ENCODE measurements at regions not wholly inside any gene's neighbourhood (a gene's known extent, or its start where the extent isn't known, plus 50 kb on each side); places are given as distances from the start of the nearest gene placed in this dataset.

DNA sequence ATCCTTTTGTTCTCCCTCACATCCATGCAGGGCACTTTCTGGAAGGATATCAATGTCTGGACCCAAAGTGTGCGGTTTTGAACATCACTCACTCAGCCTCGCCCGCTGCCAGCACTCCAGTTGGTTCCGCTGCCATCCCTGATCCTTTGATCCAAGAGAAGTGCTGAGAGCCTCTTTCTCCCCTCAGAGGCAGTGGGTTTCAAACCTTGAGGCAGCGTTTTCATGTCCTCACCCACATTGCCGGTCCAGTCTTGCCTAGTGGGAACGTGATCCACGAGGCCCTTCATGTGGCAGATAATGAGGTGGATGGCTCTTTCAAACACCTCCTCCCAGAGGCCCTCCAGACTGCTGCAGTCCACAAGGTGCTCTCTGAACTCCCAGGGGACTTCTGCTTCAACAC, 122.2 kb downstream of the ACTL8 start:
- H3K4me3 ChIP-seq (ENCODE audit: low read depth, low read length) = no peak overlapping the region
- DNase-seq (ENCODE audit: low read depth) = no peak
- TF ChIP-seq, protein P1, sequence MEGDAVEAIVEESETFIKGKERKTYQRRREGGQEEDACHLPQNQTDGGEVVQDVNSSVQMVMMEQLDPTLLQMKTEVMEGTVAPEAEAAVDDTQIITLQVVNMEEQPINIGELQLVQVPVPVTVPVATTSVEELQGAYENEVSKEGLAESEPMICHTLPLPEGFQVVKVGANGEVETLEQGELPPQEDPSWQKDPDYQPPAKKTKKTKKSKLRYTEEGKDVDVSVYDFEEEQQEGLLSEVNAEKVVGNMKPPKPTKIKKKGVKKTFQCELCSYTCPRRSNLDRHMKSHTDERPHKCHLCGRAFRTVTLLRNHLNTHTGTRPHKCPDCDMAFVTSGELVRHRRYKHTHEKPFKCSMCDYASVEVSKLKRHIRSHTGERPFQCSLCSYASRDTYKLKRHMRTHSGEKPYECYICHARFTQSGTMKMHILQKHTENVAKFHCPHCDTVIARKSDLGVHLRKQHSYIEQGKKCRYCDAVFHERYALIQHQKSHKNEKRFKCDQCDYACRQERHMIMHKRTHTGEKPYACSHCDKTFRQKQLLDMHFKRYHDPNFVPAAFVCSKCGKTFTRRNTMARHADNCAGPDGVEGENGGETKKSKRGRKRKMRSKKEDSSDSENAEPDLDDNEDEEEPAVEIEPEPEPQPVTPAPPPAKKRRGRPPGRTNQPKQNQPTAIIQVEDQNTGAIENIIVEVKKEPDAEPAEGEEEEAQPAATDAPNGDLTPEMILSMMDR (IDR thresholded peaks at IDR 0.05; ENCODE audit: control insufficient read depth, extremely low read depth, insufficient read depth) = no peak

GRCh38 chr1:17877896-17878295, 122.8 kb downstream of the ACTL8 start:
- H3K4me3 ChIP-seq (ENCODE audit: low read depth, low read length) = no peak overlapping the region
- no peak for DNase-seq (ENCODE audit: low read depth)
- TF ChIP-seq, protein P1 (IDR thresholded peaks at IDR 0.05; ENCODE audit: control insufficient read depth, extremely low read depth, insufficient read depth) = no peak

GRCh38 chr1:17878837-17879236, 123.7 kb downstream of the ACTL8 start:
- no peak for DNase-seq (ENCODE audit: low read depth)

DNA sequence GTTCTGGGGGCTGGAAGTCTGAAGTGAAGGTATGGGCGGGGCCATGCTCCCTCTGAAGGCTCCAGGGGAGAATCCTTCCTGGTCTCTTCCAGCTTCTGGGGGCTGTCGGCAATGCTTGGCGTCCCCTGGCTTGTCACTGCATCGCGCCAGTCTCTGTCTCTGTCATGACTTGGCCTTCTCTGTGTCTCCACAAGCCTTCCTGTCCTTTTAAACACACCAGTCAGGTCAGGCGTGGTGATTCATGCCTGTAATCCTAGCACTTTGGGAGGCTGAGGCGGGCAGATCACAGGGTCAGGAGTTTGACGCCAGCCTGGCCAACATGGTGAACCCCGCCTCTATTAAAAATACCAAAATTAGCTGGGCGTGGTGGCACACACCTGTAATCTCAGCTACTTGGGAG, 125.3 kb downstream of the ACTL8 start:
- H3K4me3 ChIP-seq (ENCODE audit: low read depth, low read length) = no peak overlapping the region
- TF ChIP-seq, protein P1 (IDR thresholded peaks at IDR 0.05; ENCODE audit: control insufficient read depth, extremely low read depth, insufficient read depth) = no peak
- no peak for DNase-seq (ENCODE audit: low read depth)

More at GRCh38 chr1:17878837-17879236, 123.7 kb downstream of the ACTL8 start:
- TF ChIP-seq, protein P1 (IDR thresholded peaks at IDR 0.05; ENCODE audit: control insufficient read depth, extremely low read depth, insufficient read depth) = no peak
- H3K4me3 ChIP-seq (ENCODE audit: low read depth, low read length) = no peak overlapping the region

DNA sequence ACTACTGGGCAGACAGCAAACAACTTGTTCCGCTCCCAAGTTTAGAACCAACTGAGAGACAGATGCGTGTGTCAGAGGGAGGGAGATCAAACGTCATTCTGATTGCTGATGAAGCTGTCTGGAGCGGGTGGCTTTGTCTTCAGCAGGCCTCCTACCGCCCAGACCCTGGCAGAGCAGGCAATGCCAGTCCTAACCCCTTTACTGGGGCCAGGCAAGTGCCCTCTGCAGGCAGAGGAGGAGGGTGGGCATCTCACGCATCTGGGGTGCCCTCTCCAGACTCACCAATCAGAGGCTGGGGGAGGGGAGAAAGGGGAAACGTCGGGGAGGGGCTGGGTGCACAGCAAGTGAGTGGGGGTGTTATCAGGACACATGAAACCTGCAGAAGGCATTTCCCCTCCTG, 126.6 kb downstream of the ACTL8 start:
- no peak for DNase-seq (ENCODE audit: low read depth)
- TF ChIP-seq, protein P1 (IDR thresholded peaks at IDR 0.05; ENCODE audit: control insufficient read depth, extremely low read depth, insufficient read depth) = no peak
- H3K4me3 ChIP-seq (ENCODE audit: low read depth, low read length) = no peak overlapping the region

DNA sequence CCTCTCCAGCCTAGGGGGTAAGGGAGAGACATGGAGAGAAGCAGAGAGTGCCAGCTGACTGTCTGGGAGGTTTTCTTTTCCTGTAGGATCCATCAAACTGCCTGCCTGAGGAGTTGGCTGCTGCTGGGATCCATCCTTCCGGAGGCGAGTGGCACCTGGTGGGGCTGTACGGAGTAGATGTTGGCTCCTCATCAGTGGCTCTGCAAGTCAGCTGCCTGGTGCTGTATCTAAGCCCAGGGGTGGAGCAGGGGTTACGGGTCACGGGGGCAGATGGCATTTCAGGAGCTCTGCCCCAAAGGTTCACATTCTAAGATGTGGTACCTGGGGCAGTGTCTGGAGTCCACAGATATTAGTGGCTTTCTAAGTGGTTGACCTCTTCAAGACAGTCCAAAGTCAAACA, 128.0 kb downstream of the ACTL8 start:
- TF ChIP-seq, protein P1 (IDR thresholded peaks at IDR 0.05; ENCODE audit: control insufficient read depth, extremely low read depth, insufficient read depth) = no peak
- no peak for DNase-seq (ENCODE audit: low read depth)
- H3K4me3 ChIP-seq (ENCODE audit: low read depth, low read length) = no peak overlapping the region

GRCh38 chr1:17883662-17884395, 128.7 kb downstream of the ACTL8 start:
- H3K4me3 ChIP-seq (ENCODE audit: low read depth, low read length) = no peak overlapping the region
- TF ChIP-seq, protein P1 (IDR thresholded peaks at IDR 0.05; ENCODE audit: control insufficient read depth, extremely low read depth, insufficient read depth) = no peak
- DNase-seq (ENCODE audit: low read depth) = no peak
